CD4-positive, alpha-beta memory T cell (primary cell): ENCODE measurements at regions not wholly inside any gene's neighbourhood (a gene's known extent, or its start where the extent isn't known, plus 50 kb on each side); places are given as distances from the start of the nearest gene placed in this dataset.
A peak's percentile ranks its signal among the peaks of the same experiment; 100 is the strongest.

Source experiments
- CTCF ChIA-PET: fragments of 350-600 bp; sonication (Branson Sonifier 250); formaldehyde crosslinking; loops from one replicate; lab custom pipeline; 2021; ENCODE audit warnings: inconsistent platforms; ENCODE audit not compliant: partially characterized antibody; lab: Charles Lee
- POLR2A ChIA-PET: fragments of 350-600 bp; sonication (Branson Sonifier 250); formaldehyde crosslinking; loops from one replicate; lab custom pipeline; 2021; ENCODE audit not compliant: partially characterized antibody; lab: Charles Lee
- DNase-seq, 5 donors: peaks; one replicate each; pipeline versions ENCODE4 v3.0.0 to v3.0.0-alpha.2; 2020 to 2022; ENCODE audit warnings: mixed read lengths in 1 of 5
- H3K27ac ChIP-seq: one replicate; pipeline ENCODE4 v1.7.0; 2013; ENCODE audit warnings: low read depth, low read length
- H3K27me3 ChIP-seq: 2 replicates; pipeline ENCODE4 v1.7.0; 2013; ENCODE audit warnings: mild to moderate bottlenecking, low read length, moderate library complexity; ENCODE audit not compliant: insufficient read depth
- H3K36me3 ChIP-seq: 2 replicates; pipeline ENCODE4 v1.7.0; 2013; ENCODE audit warnings: mild to moderate bottlenecking, low read length, moderate library complexity; ENCODE audit not compliant: insufficient read depth
- H3K4me1 ChIP-seq: 2 replicates; pipeline ENCODE4 v1.7.0; 2013; ENCODE audit warnings: mild to moderate bottlenecking, low read length, moderate library complexity; ENCODE audit not compliant: insufficient read depth
- H3K4me3 ChIP-seq, 2 donors: one replicate each; pipeline ENCODE4 v1.7.0; 2013; ENCODE audit warnings: low read length in 2 of 2, mild to moderate bottlenecking in 1 of 2
- H3K9me3 ChIP-seq, 2 donors: one replicate each; pipeline ENCODE4 v1.7.0; 2013; ENCODE audit warnings: low read length in 2 of 2, control low read depth in 1 of 2; ENCODE audit not compliant: control insufficient read depth in 1 of 2
- H3K27ac Mint-ChIP-seq, 7 donors: one replicate each; pipeline ENCODE4 v1.8.0; 2020 to 2021; ENCODE audit warnings: mixed read lengths in 7 of 7, mild to moderate bottlenecking in 6 of 7, inconsistent platforms in 3 of 7, moderate library complexity in 3 of 7
- H3K27me3 Mint-ChIP-seq, 2 donors: one replicate each; pipeline ENCODE4 v1.8.0; 2020 to 2021; ENCODE audit warnings: mixed read lengths in 2 of 2
- H3K36me3 Mint-ChIP-seq, 2 donors: one replicate each; pipeline ENCODE4 v1.8.0; 2020 to 2021; ENCODE audit warnings: mixed read lengths in 2 of 2, inconsistent platforms in 1 of 2, mild to moderate bottlenecking in 1 of 2
- H3K4me1 Mint-ChIP-seq, 4 donors: one replicate each; pipeline ENCODE4 v1.8.0; 2020 to 2021; ENCODE audit warnings: mixed read lengths in 4 of 4, mild to moderate bottlenecking in 1 of 4
- H3K4me3 Mint-ChIP-seq, 8 donors: one replicate each; pipeline ENCODE4 v1.8.0; 2020 to 2021; ENCODE audit warnings: mixed read lengths in 8 of 8, mild to moderate bottlenecking in 7 of 8, moderate library complexity in 6 of 8, inconsistent platforms in 3 of 8
- H3K9me3 Mint-ChIP-seq, 8 donors: one replicate each; pipeline ENCODE4 v1.8.0; 2020 to 2021; ENCODE audit warnings: mixed read lengths in 8 of 8, mild to moderate bottlenecking in 5 of 8, inconsistent platforms in 3 of 8, moderate library complexity in 1 of 8
- intact Hi-C: fragments of 100-400 bp; cut with micrococcal nuclease; formaldehyde crosslinking; loops from one replicate; pipeline ENCODE4 v1.15.1; 2023

DNA sequence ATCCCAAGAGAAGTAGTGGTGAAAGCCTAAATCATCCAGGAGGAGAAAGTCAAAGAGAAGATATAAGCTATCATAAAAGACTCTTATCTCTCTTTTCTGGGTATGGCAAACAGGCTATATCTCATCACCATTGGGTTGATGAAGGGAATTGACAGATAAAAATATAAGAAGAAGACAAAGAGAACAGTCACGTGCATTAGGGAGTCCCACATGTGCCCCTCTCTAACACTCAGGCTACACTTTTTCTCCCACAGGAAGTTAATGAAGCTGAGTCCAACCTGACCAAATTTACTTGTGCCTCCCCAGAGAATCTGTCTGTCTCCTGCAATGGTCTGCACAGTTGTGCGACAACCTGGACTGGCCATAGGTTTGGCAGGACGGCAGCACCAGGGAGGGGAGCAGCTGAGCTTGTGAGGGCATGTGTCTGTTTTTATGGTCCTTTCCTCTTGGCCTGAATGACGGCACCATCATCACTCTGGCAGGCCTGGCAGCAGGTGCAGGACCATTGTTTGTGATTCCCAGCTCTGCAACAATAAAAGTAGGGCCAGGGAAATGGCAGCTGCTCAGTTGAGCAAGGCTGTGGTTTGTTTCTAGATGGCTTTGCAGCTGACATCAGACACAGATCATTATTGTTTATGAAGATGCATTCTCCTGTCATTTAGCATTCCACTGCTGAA, 144.5 kb upstream of the MCHR2 start:
- no peaks in the 10 kb centered on the region for H3K27me3 ChIP-seq
- no peaks in the 10 kb centered on the region for H3K36me3 ChIP-seq
- no peak for DNase-seq
- Mint-ChIP-seq H3K9me3 (peaks cover 0 to 2% (median 0%) of the 10 kb centered on the region in 8 donors), H3K27me3 (peaks cover 0 to 2% of the 10 kb centered on the region in 2 donors), H3K36me3 (no peaks in the 10 kb centered on the region), H3K4me3 (no peak overlapping the region), H3K4me1 (peaks cover 0 to 1% (median 0%) of the 10 kb centered on the region in 4 donors), H3K27ac (no peak overlapping the region)
- no peaks in the 10 kb centered on the region for H3K9me3 ChIP-seq
- POLR2A ChIA-PET = no interaction called here
- H3K27ac ChIP-seq = no peak overlapping the region
- intact Hi-C loops = no loop called here
- no peaks in the 10 kb centered on the region for H3K4me1 ChIP-seq
- H3K4me3 ChIP-seq = no peak overlapping the region
- CTCF ChIA-PET = no interaction called here

DNA sequence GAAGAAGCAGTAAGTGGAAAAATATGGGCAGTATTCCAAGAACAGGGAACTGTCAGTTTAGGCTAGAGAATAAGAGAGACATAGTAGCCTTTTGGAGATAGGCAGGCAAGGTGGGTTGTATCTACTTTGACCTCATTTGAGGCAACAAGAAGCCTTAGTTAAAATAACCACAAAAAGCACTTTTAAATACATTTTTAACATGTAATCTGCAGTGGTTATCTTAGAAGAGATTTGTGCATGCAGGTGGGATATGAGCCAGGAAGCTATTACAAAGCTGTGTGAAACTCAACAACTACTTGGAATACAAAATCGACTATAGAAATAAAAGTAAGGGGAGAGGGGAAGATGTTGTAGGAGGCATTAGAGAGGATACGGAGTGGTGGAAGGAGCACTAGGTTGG, 143.7 kb upstream of the MCHR2 start:
- H3K36me3 ChIP-seq = no peaks in the 10 kb centered on the region
- POLR2A ChIA-PET = no interaction called here
- Mint-ChIP-seq H3K4me1 (peaks cover 0 to 1% (median 0%) of the 10 kb centered on the region in 4 donors), H3K27me3 (peaks cover 0 to 2% of the 10 kb centered on the region in 2 donors), H3K4me3 (no peak overlapping the region), H3K27ac (no peak overlapping the region), H3K9me3 (peaks cover 0 to 2% (median 0%) of the 10 kb centered on the region in 8 donors), H3K36me3 (no peaks in the 10 kb centered on the region)
- H3K9me3 ChIP-seq = no peaks in the 10 kb centered on the region
- no peaks in the 10 kb centered on the region for H3K4me1 ChIP-seq
- DNase-seq = no peak
- H3K27ac ChIP-seq = no peak overlapping the region
- intact Hi-C loops = no loop called here
- H3K27me3 ChIP-seq = no peaks in the 10 kb centered on the region
- CTCF ChIA-PET = no interaction called here
- H3K4me3 ChIP-seq = no peak overlapping the region

DNA sequence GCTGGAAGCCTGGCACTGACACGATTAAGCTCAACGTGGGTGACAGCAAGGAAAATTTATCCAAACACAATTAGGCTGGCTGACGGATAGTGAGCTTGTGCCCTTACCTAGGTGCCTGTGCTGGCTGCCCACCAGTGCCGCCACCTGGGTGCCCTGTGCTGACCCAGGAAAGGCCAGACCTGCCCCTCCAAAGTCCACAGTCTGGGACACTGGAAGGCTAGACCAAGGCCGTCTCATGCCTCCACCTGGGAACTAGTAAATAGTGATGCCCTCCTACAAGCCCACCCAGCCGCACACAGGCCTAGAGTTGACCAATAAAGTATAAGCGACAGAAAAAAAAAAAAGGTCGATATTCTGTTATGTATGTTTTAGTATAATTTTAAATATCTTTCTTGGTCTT, 142.6 kb upstream of the MCHR2 start:
- H3K27ac Mint-ChIP-seq = no peak overlapping the region
- intact Hi-C loops = no loop called here

DNA sequence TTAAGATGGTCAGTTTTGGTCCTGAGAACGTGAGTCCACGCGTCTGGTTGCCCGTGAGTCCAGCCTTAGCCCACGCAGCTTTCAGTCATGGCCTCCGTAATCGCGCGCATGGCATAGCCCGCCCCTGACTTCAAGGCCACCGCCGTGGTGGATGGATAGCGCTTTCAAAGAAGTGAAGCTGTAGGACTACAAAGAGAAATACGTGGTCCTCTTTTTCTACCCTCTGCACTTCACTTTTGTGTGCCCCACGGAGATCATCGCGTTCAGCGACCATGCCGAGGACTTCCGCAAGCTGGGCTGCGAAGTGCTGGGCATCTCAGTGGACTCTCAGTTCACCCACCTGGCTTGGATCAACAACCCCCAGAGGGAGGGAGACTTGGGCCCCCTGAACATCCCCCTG, 142.0 kb upstream of the MCHR2 start:
- H3K4me1 Mint-ChIP-seq = peaks cover 0 to 1% (median 0%) of the 10 kb centered on the region in 4 donors
- no peak for DNase-seq
- no peaks in the 10 kb centered on the region for H3K9me3 ChIP-seq
- ChIA-PET POLR2A (no interaction called here), CTCF (no interaction called here)
- H3K9me3 Mint-ChIP-seq = peaks cover 0 to 14% (median 8%) of the 10 kb centered on the region in 8 donors
- intact Hi-C loops = no loop called here
- no peaks in the 10 kb centered on the region for H3K27me3 ChIP-seq
- no peaks in the 10 kb centered on the region for H3K4me1 ChIP-seq
- peaks cover 0 to 5% of the 10 kb centered on the region in 2 donors for H3K36me3 Mint-ChIP-seq
- H3K4me3 Mint-ChIP-seq = no peak overlapping the region
- H3K27ac ChIP-seq = no peak overlapping the region
- H3K4me3 ChIP-seq = no peak overlapping the region
- H3K36me3 ChIP-seq = no peaks in the 10 kb centered on the region
- peaks cover 1 to 4% of the 10 kb centered on the region in 2 donors for H3K27me3 Mint-ChIP-seq
- no peak overlapping the region for H3K27ac Mint-ChIP-seq

More for the DNA sequence above, 142.6 kb upstream of the MCHR2 start:
- ChIA-PET CTCF (no interaction called here), POLR2A (no interaction called here)
- no peak for DNase-seq
- peaks cover 0 to 2% of the 10 kb centered on the region in 2 donors for H3K36me3 Mint-ChIP-seq
- Histone ChIP-seq H3K9me3 (no peaks in the 10 kb centered on the region), H3K4me3 (no peak overlapping the region), H3K27me3 (no peaks in the 10 kb centered on the region), H3K4me1 (no peaks in the 10 kb centered on the region), H3K27ac (no peak overlapping the region), H3K36me3 (no peaks in the 10 kb centered on the region)
- H3K4me1 Mint-ChIP-seq = peaks cover 0 to 1% (median 0%) of the 10 kb centered on the region in 4 donors
- no peak overlapping the region for H3K4me3 Mint-ChIP-seq
- peaks cover 1 to 4% of the 10 kb centered on the region in 2 donors for H3K27me3 Mint-ChIP-seq
- peaks cover 0 to 7% (median 2%) of the 10 kb centered on the region in 8 donors for H3K9me3 Mint-ChIP-seq

DNA sequence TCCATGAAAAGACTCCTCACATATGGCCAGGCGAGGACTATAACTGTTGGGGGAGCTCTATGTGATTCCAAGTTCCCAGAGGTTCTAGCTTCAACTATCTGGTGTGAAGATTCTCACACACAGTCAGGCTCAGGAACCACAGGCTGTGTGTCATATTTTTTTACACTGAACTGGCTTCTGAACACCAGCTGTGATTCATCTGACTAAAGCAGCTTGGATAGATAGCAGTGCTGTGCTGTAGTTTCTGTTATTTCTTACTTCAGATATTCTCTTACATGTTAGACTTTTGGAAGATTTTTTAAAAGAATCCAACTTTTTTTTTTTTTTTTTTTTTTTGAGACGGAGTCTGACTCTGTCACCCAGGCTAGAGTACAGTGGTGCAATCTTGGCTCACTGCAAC, 140.7 kb upstream of the MCHR2 start:
- Histone ChIP-seq H3K4me1 (no peaks in the 10 kb centered on the region), H3K27ac (no peak overlapping the region), H3K9me3 (no peaks in the 10 kb centered on the region), H3K36me3 (no peaks in the 10 kb centered on the region), H3K4me3 (no peak overlapping the region), H3K27me3 (no peaks in the 10 kb centered on the region)
- H3K36me3 Mint-ChIP-seq = peaks cover 0 to 5% of the 10 kb centered on the region in 2 donors
- CTCF ChIA-PET = no interaction called here
- POLR2A ChIA-PET = no interaction called here
- no peak overlapping the region for H3K4me3 Mint-ChIP-seq
- peaks cover 0 to 1% (median 0%) of the 10 kb centered on the region in 4 donors for H3K4me1 Mint-ChIP-seq
- H3K27ac Mint-ChIP-seq = no peak overlapping the region
- peaks cover 1 to 4% of the 10 kb centered on the region in 2 donors for H3K27me3 Mint-ChIP-seq
- no peak for DNase-seq
- intact Hi-C loops = no loop called here
- peaks cover 0 to 19% (median 12%) of the 10 kb centered on the region in 8 donors for H3K9me3 Mint-ChIP-seq

DNA sequence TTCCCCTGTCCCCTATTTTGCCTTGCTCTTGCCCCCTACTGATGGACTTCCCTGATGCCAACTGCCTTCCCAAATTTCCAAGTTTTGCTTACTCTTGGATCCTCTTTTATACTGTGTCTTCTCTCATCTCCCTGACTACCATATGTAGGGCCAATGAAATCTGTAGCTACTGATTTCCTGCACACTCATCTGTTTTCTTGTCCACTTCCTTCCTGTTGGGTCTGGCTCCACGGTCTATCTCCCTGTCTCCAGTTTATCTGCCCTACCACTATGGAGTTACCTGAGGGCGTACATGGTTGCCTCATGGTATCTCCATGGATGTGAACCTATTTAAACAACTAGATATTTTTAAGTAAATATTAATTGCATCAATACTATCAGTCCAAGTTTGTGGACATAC, 140.3 kb upstream of the MCHR2 start:
- Histone ChIP-seq H3K9me3 (no peaks in the 10 kb centered on the region), H3K36me3 (no peaks in the 10 kb centered on the region), H3K4me3 (no peak overlapping the region), H3K27me3 (no peaks in the 10 kb centered on the region), H3K27ac (no peak overlapping the region), H3K4me1 (no peaks in the 10 kb centered on the region)
- DNase-seq = no peak
- H3K4me1 Mint-ChIP-seq = peaks cover 0 to 1% (median 0%) of the 10 kb centered on the region in 4 donors
- intact Hi-C loops = no loop called here
- H3K4me3 Mint-ChIP-seq = no peak overlapping the region
- peak overlapping the region in 1 of 7 donors; percentile 11 for H3K27ac Mint-ChIP-seq
- H3K9me3 Mint-ChIP-seq = peaks cover 0 to 19% (median 12%) of the 10 kb centered on the region in 8 donors
- peaks cover 0 to 5% of the 10 kb centered on the region in 2 donors for H3K36me3 Mint-ChIP-seq
- H3K27me3 Mint-ChIP-seq = peaks cover 1 to 4% of the 10 kb centered on the region in 2 donors
- POLR2A ChIA-PET = no interaction called here
- CTCF ChIA-PET = no interaction called here

DNA sequence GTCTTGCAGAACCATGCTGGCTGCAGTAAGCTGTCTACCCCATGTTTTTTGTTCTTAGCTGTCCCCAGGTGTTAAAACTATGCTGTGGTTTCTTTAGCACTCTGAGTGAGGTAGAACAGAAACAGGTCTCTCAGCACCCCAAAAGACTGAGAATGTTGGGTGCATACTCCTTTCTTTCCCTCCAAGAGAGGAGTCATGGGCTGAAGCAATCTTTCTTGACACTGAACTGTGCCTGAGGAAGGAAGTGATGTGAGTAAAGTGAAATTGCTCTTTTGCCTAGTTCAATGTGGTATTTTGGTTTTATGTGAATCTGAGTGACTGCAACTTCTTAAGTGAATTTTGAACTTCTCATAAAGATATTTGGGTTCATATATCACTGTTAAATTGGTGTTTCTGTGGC, 138.0 kb upstream of the MCHR2 start:
- intact Hi-C loops = no loop called here
- no peak overlapping the region for H3K4me3 ChIP-seq
- H3K9me3 ChIP-seq = no peaks in the 10 kb centered on the region
- no peaks in the 10 kb centered on the region for H3K27me3 ChIP-seq
- no peaks in the 10 kb centered on the region for H3K36me3 ChIP-seq
- no peak overlapping the region for H3K4me3 Mint-ChIP-seq
- peaks cover 1 to 4% of the 10 kb centered on the region in 2 donors for H3K27me3 Mint-ChIP-seq
- H3K27ac ChIP-seq = no peak overlapping the region
- H3K4me1 Mint-ChIP-seq = peaks cover 0 to 1% (median 0%) of the 10 kb centered on the region in 4 donors
- ChIA-PET POLR2A (no interaction called here), CTCF (no interaction called here)
- H3K27ac Mint-ChIP-seq = no peak overlapping the region
- H3K9me3 Mint-ChIP-seq = peaks cover 0 to 19% (median 12%) of the 10 kb centered on the region in 8 donors
- peaks cover 0 to 5% of the 10 kb centered on the region in 2 donors for H3K36me3 Mint-ChIP-seq
- DNase-seq = no peak
- no peaks in the 10 kb centered on the region for H3K4me1 ChIP-seq
